ENCODE measurements at regions not wholly inside any gene's neighbourhood (a gene's known extent, or its start where the extent isn't known, plus 50 kb on each side); places are given as distances from the start of the nearest gene placed in this dataset.

DNA sequence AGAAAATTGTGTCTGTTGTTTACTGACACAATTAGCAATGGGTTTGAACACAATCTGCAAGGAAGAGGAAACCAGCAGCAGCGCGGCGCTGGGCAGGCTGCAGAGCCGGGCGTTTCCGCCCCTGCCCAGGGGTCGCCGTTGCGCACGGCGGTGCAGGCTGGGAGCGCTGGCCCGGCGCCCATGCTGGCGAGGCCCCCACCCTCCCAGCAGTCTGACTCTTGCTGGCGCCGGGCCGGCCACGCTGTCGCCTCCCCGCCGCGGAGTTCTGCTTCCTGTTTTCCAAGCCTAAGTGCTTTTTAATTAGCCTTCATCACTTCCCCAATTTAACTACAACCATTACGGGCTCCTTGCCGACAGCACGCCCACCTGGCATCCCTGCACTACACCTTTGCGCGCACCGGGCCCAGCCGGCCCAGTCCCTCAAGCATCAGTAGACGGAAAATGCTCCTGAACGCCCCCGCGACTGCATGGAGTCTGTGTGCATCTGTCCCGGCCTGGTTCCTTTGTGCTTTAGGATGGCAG lies 212.1 kb downstream of the GXYLT1 start:
- no peak for DNase-seq (ENCODE audit: low read depth in 2 of 2)

DNA sequence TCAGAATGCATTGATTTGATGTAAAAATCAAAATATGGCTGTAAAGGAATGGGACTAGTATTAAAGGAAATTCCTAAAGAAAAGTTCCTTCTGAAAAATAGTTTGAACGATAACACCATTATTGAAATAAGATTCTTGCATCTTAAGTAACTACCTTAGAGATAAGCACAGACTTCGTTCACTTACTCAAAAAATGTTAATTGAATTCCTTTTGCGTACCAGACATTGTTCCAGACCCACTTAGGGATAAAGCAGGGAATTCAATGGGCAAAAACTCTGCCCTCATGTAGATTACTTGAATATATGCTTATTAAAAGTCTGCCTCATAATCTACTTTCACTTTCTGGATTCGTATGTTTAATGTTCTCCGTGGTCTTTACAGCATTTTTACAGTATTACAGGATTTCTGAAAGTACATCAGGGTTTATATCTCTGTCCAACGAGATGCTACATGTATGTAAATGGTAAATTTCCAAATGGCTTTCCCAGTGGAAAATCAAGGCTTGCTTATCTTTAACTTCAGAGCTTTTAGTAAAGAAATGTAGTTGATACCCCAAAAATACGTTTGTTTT lies 213.7 kb downstream of the GXYLT1 start:
- no peak for DNase-seq (ENCODE audit: low read depth in 2 of 2)

DNA sequence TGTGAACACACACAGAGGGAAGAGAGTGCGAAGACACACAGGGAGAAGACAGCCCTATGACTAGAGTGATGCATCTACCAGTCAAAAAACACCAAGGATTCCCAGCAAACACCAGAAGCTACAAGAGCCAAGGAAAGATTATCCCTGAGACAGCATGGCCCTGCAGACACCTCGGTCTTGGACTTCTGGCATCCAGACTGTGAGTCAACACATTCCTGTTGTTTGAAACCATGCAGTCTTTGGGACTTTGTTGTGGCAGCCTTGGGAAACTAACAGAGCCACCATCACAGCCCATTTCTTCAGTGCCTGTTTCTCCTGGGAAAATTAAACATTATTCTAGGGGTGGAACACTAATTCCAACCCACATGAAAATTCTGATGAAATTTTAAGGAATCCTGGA lies 220.6 kb downstream of the GXYLT1 start:
- no peak for DNase-seq (ENCODE audit: low read depth in 2 of 2)

DNA sequence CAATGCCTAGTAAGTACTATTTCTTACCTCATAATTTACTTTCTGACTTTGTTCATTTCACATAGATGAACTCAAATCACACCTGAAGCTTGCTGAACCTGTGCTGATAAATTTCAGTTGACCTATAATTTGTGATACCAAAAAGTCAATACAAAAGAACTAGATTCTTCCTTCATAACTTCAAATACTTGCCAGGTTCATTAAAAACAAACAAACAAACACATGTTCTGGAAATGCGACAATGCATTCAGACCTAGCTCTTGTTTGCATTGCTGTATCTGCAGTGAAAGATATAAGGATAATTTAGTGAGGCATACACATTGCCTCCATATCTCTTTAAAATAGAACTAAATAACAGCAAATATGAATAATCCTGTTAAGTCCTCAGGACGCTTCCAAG lies 221.3 kb downstream of the GXYLT1 start:
- no peak for DNase-seq (ENCODE audit: low read depth in 2 of 2)

DNA sequence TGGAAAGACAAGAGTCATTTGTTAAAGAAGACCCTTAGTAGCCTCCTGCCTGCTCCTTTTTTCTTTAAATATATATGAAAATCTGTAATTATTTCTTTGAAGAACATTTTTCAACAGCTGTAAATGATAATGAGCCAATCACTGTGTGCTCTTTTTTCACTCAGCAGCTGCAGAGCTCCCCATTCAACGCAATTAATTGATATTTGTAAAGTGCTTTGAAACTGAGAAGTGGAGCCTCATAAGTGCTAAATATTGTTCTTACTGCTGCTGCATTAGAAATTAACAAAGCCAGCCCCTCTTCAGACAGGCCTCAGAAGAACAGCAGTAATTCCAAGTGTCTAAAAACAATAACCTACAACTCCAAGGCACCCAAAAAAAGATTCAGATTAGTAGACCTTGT lies 224.3 kb downstream of the GXYLT1 start:
- DNase-seq (ENCODE audit: low read depth in 2 of 2), result no peak

DNA sequence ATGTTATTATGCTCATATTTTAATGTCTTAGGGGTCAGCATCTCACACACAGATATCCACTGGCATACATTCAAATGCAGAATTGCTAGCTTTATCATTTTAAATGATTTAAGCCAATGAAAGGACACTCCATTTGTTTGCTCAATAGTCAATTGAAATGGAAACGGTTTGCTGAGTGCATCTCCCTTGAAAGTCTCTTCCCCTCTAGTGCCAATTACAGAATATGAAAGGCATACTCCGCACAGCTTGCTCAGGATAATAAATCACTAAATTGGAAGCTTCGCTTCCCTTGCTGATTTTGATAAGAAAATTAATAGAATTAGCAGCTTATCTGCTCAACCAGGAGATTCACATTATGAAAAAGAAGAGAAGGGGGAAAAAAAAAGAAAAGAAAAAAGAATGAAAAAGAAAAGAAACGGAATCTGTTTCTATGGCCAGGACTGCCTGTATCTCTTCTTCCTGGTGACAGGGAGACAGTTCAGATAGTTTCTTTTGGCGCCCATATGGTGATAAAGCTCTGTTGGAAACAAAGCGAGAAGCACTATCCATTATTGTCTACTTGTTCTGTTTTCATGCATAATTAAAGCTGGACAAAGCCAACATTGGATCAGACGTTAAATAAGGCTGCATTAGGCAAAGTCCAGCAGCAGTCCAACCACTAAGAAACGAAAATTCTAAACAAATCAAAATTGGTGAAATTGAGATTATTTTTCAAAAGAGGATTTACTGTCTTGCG lies 225.0 kb downstream of the GXYLT1 start:
- DNase-seq (ENCODE audit: low read depth in 2 of 2), result no peak

DNA sequence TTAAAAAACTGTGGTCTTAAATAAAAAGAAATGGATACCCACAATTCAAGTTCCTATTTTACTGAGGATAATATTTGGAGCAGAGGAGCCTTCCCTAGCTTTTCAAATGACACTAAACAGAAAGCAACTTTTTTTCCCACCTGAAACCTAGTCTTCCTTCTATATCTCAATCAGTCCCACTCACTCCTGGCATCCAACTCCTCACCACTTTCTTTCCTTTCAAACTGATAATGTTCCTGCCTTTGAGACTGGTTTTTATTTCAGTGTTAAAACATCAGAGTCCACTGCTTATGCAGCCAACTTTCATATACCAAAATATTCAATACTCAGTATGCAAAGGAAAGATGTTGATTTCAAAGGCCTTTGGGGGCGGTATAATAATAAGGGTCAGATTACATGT lies 225.6 kb downstream of the GXYLT1 start:
- DNase-seq (ENCODE audit: low read depth in 2 of 2), result no peak

DNA sequence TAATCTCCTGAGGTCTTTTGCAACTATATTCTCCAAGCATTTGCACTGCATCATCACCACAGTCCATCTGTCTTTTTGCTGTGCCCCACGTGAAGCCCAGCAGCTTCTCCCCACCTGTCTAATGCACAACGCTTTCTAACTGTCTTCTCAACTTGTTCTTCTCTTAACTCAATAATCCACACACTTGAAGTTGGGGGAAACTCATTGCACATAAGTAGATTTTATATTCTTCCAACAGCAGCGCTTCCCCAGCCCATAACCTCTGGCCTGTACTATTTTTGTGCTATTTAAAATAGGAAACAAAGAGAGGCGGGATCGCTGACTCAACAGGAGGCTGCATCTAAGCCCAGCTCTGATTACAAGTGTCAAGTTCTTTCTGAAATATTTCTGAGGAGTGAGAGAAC lies 226.7 kb downstream of the GXYLT1 start:
- no peak for DNase-seq (ENCODE audit: low read depth in 2 of 2)

DNA sequence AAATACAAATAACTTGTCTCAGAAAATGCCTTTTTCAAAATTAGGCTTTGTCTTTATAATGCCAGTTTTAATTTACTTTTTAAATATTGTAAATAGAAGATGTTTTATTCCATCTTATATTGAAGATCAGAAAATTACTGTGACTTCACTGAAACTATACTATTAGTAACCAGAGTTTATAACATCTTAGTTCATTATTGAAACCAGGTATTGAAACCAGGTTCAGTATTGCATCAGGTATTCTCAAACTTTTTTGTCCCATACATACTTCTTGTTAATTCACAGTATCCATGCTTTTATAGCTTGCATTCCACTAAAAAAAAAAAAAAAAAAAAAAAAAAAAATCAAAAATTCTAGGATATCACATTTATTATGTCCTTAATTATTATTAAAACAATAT lies 227.5 kb downstream of the GXYLT1 start:
- DNase-seq (ENCODE audit: low read depth in 2 of 2), result no peak

DNA sequence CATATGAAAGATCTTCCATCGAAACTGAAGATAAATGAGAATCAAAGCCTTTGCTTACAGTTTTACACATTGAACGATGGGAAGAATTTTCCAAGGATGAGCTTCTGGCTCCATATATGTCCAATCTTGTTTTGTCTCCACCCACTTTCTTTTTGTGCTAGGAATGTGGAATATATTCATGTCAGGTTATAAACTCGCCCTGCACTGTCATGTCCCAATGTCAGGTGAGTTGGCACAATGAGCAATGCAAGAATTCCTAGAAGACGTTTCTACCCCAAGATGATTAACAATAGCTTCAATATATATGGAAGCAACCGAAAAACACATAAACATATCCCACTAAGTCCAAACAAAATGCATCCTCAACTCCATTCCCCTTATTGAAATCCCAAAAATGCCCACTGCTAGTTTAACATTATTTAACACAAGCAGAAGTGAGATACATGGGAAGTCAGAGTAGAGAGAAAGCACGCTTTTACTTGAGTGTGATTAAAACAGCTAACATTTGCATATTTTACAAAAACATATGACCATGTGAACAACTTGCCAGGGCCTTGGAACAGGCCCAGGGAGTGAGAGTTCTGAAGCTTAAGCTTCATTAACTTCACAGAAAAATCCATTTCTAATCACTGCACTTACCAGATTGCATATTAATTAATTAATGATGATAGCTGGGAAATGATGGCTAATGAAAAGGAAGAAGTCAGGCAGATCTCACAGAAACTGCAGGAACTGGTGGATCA lies 233.9 kb downstream of the GXYLT1 start:
- no peak for DNase-seq (ENCODE audit: low read depth in 2 of 2)

DNA sequence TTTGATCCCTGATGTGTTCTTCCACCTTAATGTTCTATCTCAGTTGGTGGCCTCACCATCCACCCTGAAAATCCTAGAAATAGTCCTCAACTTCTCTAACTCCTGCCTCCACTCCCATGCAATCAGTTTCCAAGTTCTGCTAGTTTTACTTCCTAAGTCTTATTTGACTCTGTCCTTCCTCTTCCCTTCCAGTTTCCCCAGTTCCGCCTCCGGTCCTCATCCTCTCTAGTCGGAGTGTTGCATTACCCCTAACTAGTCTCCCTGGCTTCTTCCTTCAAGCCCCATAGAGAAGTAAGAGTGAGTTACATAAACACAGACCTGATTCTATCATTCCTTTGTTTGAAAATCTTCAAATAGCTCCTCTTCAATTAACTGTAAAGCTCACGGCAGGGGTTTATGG lies 236.5 kb downstream of the GXYLT1 start:
- no peak for DNase-seq (ENCODE audit: low read depth in 2 of 2)

DNA sequence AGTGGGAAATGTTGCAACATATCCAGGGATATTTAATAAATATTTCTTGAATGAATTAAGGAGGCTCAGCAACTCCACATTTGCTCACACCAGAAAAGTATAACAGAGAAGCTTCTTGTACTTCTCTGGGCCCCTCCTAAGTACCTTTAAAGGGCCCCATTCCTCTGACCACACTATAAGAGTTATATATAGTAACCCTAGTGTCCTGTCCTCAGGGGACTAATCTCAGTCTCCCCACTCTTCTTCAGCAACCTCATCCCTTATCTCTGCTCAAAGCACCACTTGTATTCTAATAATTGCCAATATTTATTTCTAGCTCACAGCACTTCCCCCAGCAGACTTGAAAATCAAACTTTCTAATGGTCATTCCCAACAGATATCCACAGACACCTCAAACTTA lies 237.1 kb downstream of the GXYLT1 start:
- DNase-seq (ENCODE audit: low read depth in 2 of 2), result no peak

DNA sequence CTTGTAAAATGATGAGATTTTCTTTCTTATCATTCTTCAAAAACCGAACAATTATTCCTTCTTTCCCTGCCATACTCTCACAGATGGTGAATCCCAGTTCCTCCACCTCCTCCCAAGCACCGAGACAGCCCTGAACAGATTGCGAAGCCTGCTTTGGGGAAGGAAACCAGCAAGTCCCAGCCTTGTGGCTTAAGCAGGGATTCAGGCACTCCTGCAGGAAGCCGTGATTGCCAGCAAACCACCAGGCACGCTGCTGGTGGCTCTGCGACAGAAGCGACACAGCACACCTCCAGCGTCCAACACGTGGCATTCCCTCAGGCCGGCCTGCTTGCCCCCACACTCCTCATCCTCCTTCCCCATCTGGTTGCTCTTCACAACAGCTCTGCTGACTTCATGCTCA lies 237.7 kb downstream of the GXYLT1 start:
- DNase-seq (ENCODE audit: low read depth in 2 of 2), result no peak

DNA sequence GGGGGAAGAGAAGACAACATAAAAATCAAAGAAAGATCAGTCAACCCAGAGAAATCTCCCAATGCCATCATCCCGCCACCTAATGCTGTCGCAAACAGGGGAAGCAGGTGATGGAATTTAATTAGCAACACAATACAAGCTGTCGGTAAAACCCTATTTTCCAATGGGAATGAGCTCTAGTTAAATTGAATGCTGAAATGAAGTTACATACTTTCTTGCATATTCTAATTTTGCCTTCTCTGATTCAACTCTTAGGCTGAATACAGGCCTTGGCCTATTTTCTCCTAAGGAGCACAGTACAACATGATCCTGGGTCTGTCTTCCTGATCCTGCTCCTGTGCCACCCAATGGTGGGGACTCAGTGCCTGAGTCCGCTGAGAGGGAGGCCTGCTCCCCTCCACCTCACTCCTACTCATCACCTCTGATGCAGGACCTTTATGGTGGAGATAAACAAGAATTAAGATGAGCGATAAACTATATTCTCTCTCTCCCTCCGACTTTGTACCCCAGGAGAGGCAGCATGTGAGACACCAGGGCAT lies 238.8 kb downstream of the GXYLT1 start:
- DNase-seq (ENCODE audit: low read depth in 2 of 2), result no peak

DNA sequence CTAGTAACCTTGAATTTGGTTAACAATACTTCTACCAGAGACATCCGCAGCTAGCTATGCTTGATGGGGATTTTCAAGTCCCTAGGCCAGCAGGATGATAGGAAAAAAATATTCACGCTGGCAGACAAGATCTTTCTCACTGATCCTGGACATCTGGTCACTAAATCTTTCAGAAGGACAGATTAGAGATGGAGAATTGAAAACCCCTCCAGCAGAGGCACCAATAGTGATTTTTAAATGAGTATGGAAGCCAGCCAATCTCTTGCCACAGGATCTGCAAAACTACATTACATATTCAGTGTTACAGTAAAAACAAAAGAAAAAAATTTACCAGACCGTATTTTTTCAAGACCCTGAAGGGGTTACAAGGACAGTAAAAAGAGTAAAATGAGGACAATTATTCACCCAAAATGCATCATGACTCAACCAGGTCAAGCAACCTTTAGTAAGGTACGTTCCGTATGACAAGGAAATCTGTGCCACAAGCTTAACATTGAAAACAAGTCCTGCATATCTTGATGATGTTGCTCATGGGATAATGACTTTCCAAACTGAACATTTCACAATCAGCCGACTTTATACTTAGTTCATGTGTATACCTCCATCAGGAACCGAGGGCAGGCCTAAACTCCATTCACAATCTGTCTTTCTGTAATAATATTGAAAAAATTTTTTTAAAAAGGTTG lies 239.5 kb downstream of the GXYLT1 start:
- no peak for DNase-seq (ENCODE audit: low read depth in 2 of 2)

DNA sequence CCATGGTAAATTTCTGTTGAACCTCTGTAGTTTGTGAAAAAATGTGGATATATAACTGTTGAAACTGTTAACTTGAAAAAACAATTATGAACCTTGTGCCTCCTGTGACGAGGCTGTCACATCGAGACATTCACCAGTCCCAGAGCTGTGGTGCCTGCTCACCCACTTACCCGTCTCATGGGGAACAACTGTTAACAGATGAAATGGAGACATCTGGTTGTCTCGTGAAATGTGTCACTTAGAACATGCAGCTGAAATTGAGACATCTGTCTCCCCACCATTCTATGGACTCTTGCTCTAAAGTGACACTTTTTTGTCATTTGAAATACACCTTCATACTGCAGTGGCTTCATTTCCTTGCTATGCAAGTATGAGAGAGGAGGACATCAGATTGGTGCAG lies 240.6 kb downstream of the GXYLT1 start:
- no peak for DNase-seq (ENCODE audit: low read depth in 2 of 2)

DNA sequence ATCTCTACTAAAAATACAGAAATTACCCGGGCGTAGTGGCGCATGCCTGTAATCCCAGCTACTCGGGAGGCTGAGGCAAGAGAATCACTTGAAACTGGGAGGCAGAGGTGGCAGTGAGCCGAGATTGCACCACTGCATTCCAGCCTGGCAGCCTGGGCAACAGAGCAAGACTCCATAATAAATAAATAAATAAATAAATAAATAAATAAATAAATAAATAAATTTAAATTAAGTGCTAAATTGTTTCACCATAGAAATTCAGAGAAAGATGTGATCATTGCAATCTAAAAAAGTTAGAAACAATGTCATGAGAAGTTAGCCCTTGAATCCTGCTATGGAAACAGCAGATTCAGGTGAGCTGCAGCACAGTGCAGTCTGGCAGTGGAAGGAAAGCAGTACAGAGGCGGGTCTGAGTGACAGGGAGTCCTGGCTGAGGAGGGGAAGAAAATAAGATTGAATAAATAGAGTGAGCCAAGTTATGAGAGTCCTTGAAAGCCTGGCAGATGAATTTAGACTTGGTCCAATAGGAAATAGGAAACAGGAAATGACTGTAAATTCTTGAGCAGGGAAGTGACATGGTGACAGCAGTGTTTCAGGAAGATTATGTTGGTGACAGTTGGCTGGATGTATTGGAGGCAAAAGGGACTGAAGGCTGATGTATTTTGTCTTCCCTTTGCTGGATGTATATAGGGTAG lies 241.5 kb downstream of the GXYLT1 start:
- DNase-seq (ENCODE audit: low read depth in 2 of 2), result no peak

DNA sequence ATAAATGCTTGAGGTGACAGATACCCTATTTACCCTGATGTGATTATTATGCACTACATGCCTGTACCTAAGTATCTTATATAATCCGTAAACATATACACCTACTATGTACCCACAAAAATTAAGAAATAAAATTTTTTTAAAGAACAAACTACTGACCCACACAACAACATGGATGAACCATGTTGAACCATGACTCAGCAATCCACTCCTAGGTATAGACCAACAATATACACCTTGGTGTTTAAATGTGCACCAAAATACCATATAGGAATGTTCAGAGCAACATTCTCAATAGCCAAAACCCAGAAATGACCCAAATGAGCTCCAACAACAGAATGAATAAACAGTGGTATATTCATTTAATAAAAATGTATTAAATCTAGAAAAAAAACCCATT lies 245.1 kb downstream of the GXYLT1 start:
- no peak for DNase-seq (ENCODE audit: low read depth in 2 of 2)

DNA sequence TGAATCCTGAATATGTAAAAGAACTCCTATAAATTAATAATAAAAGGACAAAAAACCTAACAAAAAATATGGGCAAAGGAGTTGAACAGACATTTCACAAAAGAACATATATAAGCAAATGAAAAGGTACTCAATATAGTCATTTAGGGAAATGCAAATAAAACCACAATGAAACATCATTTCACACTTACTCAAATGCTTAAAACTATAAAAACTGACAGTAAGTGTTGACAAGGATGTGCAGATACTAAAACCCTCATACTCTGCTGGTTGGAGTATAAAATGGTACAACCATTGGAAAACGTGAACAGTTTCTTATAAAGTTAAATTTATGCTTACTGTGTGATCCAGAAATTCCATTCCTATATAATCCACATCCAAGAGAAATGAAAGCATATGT lies 247.1 kb downstream of the GXYLT1 start:
- DNase-seq (ENCODE audit: low read depth in 2 of 2), result no peak

DNA sequence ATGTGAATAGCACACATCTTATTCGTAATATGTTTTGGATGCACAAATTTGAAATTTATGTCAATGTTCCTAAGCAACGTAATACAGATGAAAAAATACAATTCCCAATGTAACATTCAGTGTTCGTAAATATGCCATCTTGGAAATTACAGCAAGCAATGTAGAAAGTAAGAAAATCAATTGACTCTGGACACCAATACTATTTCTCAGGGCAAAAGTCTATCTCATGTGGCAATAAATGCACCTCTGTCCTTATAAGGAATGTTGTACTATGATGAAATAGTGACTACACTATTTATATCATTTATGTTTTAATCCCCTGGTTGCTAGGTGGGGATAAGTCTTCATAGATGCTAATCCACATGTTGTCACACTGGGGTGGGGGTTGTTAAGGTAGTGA lies 251.2 kb downstream of the GXYLT1 start:
- no peak for DNase-seq (ENCODE audit: low read depth in 2 of 2)

DNA sequence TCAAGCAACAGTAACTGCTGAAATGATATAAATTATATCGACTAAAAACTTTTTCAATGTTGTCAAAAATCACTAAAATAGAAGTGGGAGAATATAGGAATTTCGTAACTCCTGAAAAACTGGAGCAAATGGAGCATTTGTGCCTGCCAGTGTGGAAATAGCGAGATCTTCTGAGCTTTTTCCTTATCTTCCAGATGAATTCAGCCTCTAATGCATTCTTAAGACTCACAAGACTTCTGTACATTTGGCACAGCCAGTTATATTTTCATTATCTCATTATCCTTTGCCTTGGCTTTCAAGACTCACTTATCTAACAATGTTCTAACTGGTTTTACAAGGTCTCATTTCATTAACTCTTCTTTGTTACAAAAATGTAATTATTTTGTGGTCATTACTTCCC lies 252.4 kb downstream of the GXYLT1 start:
- no peak for DNase-seq (ENCODE audit: low read depth in 2 of 2)

DNA sequence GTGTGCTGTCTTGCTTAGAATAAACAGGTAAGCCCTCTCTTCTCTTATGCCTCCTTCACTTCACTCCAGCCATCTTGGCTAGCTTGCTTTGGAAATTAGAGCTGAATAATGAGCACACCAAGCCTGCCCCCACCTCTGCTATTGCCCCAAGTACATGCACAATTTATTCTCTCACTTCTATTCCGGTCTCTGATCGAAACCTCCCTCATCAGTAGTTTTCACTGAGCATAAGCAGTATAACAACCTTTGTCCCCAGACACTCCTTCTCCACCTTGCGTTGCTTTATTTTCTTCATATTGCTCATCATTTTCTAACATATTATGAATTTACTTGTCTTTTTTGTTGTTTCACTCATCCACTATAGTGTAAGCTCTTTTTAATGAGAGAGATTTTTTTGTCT lies 253.4 kb downstream of the GXYLT1 start:
- no peak for DNase-seq (ENCODE audit: low read depth in 2 of 2)
